ENCODE measurements at regions not wholly inside any gene's neighbourhood (a gene's known extent, or its start where the extent isn't known, plus 50 kb on each side); places are given as distances from the start of the nearest gene placed in this dataset.

DNA sequence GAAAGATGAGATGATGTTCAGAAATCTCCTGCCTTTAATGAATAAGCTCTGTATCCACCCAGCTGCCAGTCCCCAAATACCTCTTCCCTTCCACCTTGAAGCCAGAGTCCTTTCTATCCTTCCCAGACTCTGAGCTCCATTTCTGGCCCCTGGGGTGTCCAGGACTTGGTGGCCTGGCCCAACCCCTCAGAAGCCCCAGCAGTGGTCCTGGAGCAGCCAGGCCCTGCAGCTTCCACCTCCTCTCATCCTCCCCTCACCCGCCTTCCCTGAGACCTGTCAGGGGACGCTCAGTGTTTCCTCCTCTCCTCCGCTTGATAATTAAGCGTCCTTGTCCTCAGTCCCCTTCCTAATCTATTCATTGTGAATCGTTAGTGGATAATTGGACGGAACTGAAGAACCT, 95.2 kb upstream of the CCL1 start:
- H3K27me3 Mint-ChIP-seq (ENCODE audit: low read depth in 3 of 3): peaks cover 14 to 56% (median 32%) of the 10 kb centered on the region in 3 donors

GRCh38 chr17:34456121-34456520, 93.1 kb upstream of the CCL1 start:
- Mint-ChIP-seq H3K36me3 (no peaks in the 10 kb centered on the region), H3K9me3 (peaks cover 0 to 1% (median 0%) of the 10 kb centered on the region in 7 donors), H3K4me1 (no peaks in the 10 kb centered on the region), H3K27ac (no peak overlapping the region), H3K4me3 (no peak overlapping the region), H3K27me3 (ENCODE audit: low read depth in 3 of 3) (peaks cover 18 to 59% (median 34%) of the 10 kb centered on the region in 3 donors)
- WGBS (ENCODE audit: insufficient coverage): no CpG with 5 or more reads among the region's 2 CpGs
- Histone ChIP-seq H2AFZ (ENCODE audit: insufficient read depth, low read depth, low read length, poor library complexity, severe bottlenecking) (no peak overlapping the region), H3K27me3 (ENCODE audit: control insufficient read depth in 2 of 2, insufficient read depth in 2 of 2, low read length in 2 of 2) (peaks cover 14 to 19% of the 10 kb centered on the region in 2 donors), H4K20me1 (ENCODE audit: insufficient read depth, low read length) (no peaks in the 10 kb centered on the region), H3K27ac (ENCODE audit: low read depth in 1 of 2, low read length in 2 of 2) (no peak overlapping the region), H3K9ac (ENCODE audit: insufficient read depth, low read length, poor library complexity, severe bottlenecking) (no peak overlapping the region), H3K4me3 (replicated peaks in 1 of 3; ENCODE audit: low read depth in 2 of 3, low read length in 3 of 3) (no peak overlapping the region), H3K4me2 (replicated peaks; ENCODE audit: extremely low read depth, low read length, poor library complexity, severe bottlenecking) (no peak overlapping the region), H3K4me1 (ENCODE audit: control insufficient read depth in 1 of 2, insufficient read depth in 2 of 2, low read length in 2 of 2) (no peaks in the 10 kb centered on the region), H3K36me3 (replicated peaks in 1 of 2; ENCODE audit: control insufficient read depth in 1 of 2, insufficient read depth in 2 of 2, low read length in 2 of 2) (no peaks in the 10 kb centered on the region), H3K79me2 (ENCODE audit: insufficient read depth, low read length) (no peaks in the 10 kb centered on the region), H3K9me3 (replicated peaks in 1 of 2; ENCODE audit: control insufficient read depth in 1 of 2, insufficient read depth in 1 of 2, low read length in 2 of 2) (no peaks in the 10 kb centered on the region)
- DNase-seq: no peak
- intact Hi-C loops (cut with micrococcal nuclease): no loop called here
- TF ChIP-seq, protein P1, sequence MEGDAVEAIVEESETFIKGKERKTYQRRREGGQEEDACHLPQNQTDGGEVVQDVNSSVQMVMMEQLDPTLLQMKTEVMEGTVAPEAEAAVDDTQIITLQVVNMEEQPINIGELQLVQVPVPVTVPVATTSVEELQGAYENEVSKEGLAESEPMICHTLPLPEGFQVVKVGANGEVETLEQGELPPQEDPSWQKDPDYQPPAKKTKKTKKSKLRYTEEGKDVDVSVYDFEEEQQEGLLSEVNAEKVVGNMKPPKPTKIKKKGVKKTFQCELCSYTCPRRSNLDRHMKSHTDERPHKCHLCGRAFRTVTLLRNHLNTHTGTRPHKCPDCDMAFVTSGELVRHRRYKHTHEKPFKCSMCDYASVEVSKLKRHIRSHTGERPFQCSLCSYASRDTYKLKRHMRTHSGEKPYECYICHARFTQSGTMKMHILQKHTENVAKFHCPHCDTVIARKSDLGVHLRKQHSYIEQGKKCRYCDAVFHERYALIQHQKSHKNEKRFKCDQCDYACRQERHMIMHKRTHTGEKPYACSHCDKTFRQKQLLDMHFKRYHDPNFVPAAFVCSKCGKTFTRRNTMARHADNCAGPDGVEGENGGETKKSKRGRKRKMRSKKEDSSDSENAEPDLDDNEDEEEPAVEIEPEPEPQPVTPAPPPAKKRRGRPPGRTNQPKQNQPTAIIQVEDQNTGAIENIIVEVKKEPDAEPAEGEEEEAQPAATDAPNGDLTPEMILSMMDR (IDR thresholded peaks at IDR 0.05): no peak

More for the DNA sequence above, 95.2 kb upstream of the CCL1 start:
- Histone ChIP-seq H2AFZ (ENCODE audit: insufficient read depth, low read depth, low read length, poor library complexity, severe bottlenecking) (no peak overlapping the region), H3K4me1 (ENCODE audit: control insufficient read depth in 1 of 2, insufficient read depth in 2 of 2, low read length in 2 of 2) (no peaks in the 10 kb centered on the region), H4K20me1 (ENCODE audit: insufficient read depth, low read length) (no peaks in the 10 kb centered on the region), H3K9me3 (replicated peaks in 1 of 2; ENCODE audit: control insufficient read depth in 1 of 2, insufficient read depth in 1 of 2, low read length in 2 of 2) (no peaks in the 10 kb centered on the region), H3K79me2 (ENCODE audit: insufficient read depth, low read length) (no peaks in the 10 kb centered on the region), H3K4me2 (replicated peaks; ENCODE audit: extremely low read depth, low read length, poor library complexity, severe bottlenecking) (no peak overlapping the region), H3K4me3 (replicated peaks in 1 of 3; ENCODE audit: low read depth in 2 of 3, low read length in 3 of 3) (no peak overlapping the region), H3K27me3 (ENCODE audit: control insufficient read depth in 2 of 2, insufficient read depth in 2 of 2, low read length in 2 of 2) (peaks cover 6 to 15% of the 10 kb centered on the region in 2 donors), H3K36me3 (replicated peaks in 1 of 2; ENCODE audit: control insufficient read depth in 1 of 2, insufficient read depth in 2 of 2, low read length in 2 of 2) (no peaks in the 10 kb centered on the region), H3K27ac (ENCODE audit: low read depth in 1 of 2, low read length in 2 of 2) (no peak overlapping the region), H3K9ac (ENCODE audit: insufficient read depth, low read length, poor library complexity, severe bottlenecking) (no peak overlapping the region)
- H3K9me3 Mint-ChIP-seq: peaks cover 0 to 1% (median 0%) of the 10 kb centered on the region in 7 donors
- H3K27ac Mint-ChIP-seq: no peak overlapping the region
- intact Hi-C loops (cut with micrococcal nuclease): no loop called here
- H3K4me1 Mint-ChIP-seq: no peaks in the 10 kb centered on the region
- WGBS (ENCODE audit: insufficient coverage): 90% methylated on average over 4 of the region's 6 CpGs
- DNase-seq: no peak
- H3K4me3 Mint-ChIP-seq: no peak overlapping the region
- TF ChIP-seq, protein P1 (IDR thresholded peaks at IDR 0.05): no peak
- no peaks in the 10 kb centered on the region for H3K36me3 Mint-ChIP-seq

Data from CD14-positive monocyte (primary cell).